Endothelial cell of umbilical vein (primary cell): ENCODE measurements at regions not wholly inside any gene's neighbourhood (a gene's known extent, or its start where the extent isn't known, plus 50 kb on each side); places are given as distances from the start of the nearest gene placed in this dataset.
A peak's percentile ranks its signal among the peaks of the same experiment; 100 is the strongest.

Source experiments
- BruUV-seq: library from RNA; stranded (reverse); fragments of 400-500 nt; replicated peaks from 2 replicates; lab custom pipeline; 2021; lab: Mats Ljungman, UMichigan
- CTCF ChIA-PET: fragments of 300-600, 350-600 bp; sonication (Branson Sonifier 250); formaldehyde crosslinking; loops from one replicate; lab custom pipeline; 2021; ENCODE audit warnings: antibody characterized with exemption, inconsistent platforms; lab: Charles Lee
- POLR2A ChIA-PET: fragments of 300-600, 350-600 bp; sonication (Branson Sonifier 250); formaldehyde crosslinking; loops from one replicate; lab custom pipeline; 2021; ENCODE audit warnings: antibody characterized with exemption, inconsistent platforms; lab: Charles Lee
- DNase-seq: peaks from one replicate; pipeline ENCODE4 v3.0.0-alpha.2; 2011; ENCODE audit warnings: low read depth, low spot score
- FAIRE-seq: peaks from 2 replicates; lab custom pipeline; 2011; peaks lifted over from hg19 to GRCh38; lab: Jason Lieb, UNC
- H2AFZ ChIP-seq: 2 replicates; pipeline ENCODE4 v1.6.0; 2012; ENCODE audit warnings: low read depth, low read length, control low read depth, inconsistent platforms
- H3K27ac ChIP-seq: 2 replicates; pipeline ENCODE4 v1.5.1; 2011; ENCODE audit warnings: low read depth, mild to moderate bottlenecking, control low read depth, low read length, moderate library complexity; ENCODE audit not compliant: insufficient read depth
- H3K27me3 ChIP-seq, 2 experiments: 2 replicates each; pipeline versions ENCODE4 v1.6.0 to v1.6.1; 2011; ENCODE audit warnings: low read length in 2 of 2, mixed read lengths in 1 of 2; ENCODE audit not compliant: control insufficient read depth in 2 of 2, insufficient read depth in 2 of 2
- H3K36me3 ChIP-seq, 2 experiments: 2 replicates in 1 of 2; 3 replicates in 1 of 2; pipeline ENCODE4 v1.5.1; 2011; ENCODE audit warnings: low read length in 2 of 2, mild to moderate bottlenecking in 1 of 2, moderate library complexity in 1 of 2; ENCODE audit not compliant: control insufficient read depth in 2 of 2, insufficient read depth in 2 of 2; ENCODE audit errors: extremely low read depth in 1 of 2
- H3K4me1 ChIP-seq: 3 replicates; pipeline ENCODE4 v1.5.1; 2011; ENCODE audit warnings: mild to moderate bottlenecking, low read length; ENCODE audit not compliant: control insufficient read depth, insufficient read depth; ENCODE audit errors: extremely low read depth
- H3K4me2 ChIP-seq: 2 replicates; pipeline ENCODE4 v1.6.1; 2011; ENCODE audit warnings: low read length, control low read depth, mixed read lengths; ENCODE audit not compliant: insufficient read depth
- H3K4me3 ChIP-seq, 3 experiments: fragments of 200-600 bp in 1 of 3; sonication (generic), shearing (Covaris generic) in 1 of 3; replicated peaks in 1 of 3; 2 replicates each; pipeline ENCODE4 v1.5.1; 2011 to 2016; ENCODE audit warnings: control low read depth in 3 of 3, low read length in 3 of 3, mild to moderate bottlenecking in 2 of 3, inconsistent platforms in 1 of 3, low read depth in 1 of 3, moderate library complexity in 1 of 3; ENCODE audit not compliant: insufficient read depth in 1 of 3
- H3K79me2 ChIP-seq: 2 replicates; pipeline ENCODE4 v1.6.0; 2012; ENCODE audit warnings: low read length, inconsistent platforms; ENCODE audit not compliant: control insufficient read depth, insufficient read depth
- H3K9ac ChIP-seq: replicated peaks from 2 replicates; pipeline ENCODE3; 2011; ENCODE audit warnings: low read length, control low read depth; ENCODE audit not compliant: insufficient read depth; ENCODE audit errors: extremely low read depth
- H3K9me1 ChIP-seq: replicated peaks from 3 replicates; pipeline ENCODE4 v1.6.0; 2011; ENCODE audit warnings: mild to moderate bottlenecking, low read length; ENCODE audit not compliant: control insufficient read depth, insufficient read depth; ENCODE audit errors: extremely low read depth
- H3K9me3 ChIP-seq: replicated peaks from 2 replicates; pipeline ENCODE4 v1.5.1; 2012; ENCODE audit warnings: low read length, inconsistent platforms; ENCODE audit not compliant: control insufficient read depth, insufficient read depth
- H4K20me1 ChIP-seq: replicated peaks from 2 replicates; pipeline ENCODE3; 2011; ENCODE audit warnings: mild to moderate bottlenecking, low read length; ENCODE audit not compliant: control insufficient read depth, insufficient read depth; ENCODE audit errors: extremely low read depth
- GATA2 ChIP-seq: IDR thresholded peaks from 2 replicates; pipeline ENCODE4 v1.7.0; 2011; ENCODE audit warnings: low read depth, mild to moderate bottlenecking, moderate library complexity, mixed read lengths, low read length; ENCODE audit not compliant: insufficient read length, insufficient read depth
- POLR2AphosphoS5 ChIP-seq: IDR thresholded peaks from 2 replicates; pipeline ENCODE4 v1.6.1; 2012; ENCODE audit warnings: low read depth, mild to moderate bottlenecking, control low read depth, low read length, moderate library complexity; ENCODE audit not compliant: insufficient read depth
- dilution Hi-C: fragments of 300-500 bp; cut with MboI; formaldehyde crosslinking; loops from one replicate; pipeline ENCODE4 v1.15.0; 2019; ENCODE audit warnings: low sequenced_read_pairs; ENCODE audit not compliant: extremely low pct_ligation_motif_present
- intact Hi-C: fragments of 100-400 bp; cut with micrococcal nuclease; formaldehyde crosslinking; loops from one replicate; pipeline ENCODE4 v1.10.0; 2022

DNA sequence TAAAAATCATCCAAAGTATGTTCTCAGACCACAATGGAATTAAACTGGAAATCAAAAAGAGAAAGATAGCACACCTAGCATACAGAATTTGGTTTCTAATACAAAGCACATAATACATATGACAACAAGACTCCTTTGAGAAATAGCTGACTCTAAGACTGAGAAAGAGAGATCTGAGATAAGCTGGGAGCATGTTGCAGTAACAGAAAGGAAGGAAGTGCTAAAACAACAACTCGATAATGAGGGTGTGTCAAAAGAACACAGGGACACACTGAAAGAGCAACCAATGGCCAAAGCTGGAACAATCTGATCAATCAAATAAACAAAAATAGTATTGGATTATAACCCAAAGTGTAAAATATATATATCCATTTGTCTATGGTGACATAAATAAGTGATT is 586.6 kb downstream of the C4orf33 start:
- no peak overlapping the region for H3K9ac ChIP-seq
- FAIRE-seq (no peak), DNase-seq (peak; percentile 23)
- H2AFZ ChIP-seq = no peak overlapping the region
- dilution Hi-C loops (no loop called here), intact Hi-C loops (no loop called here)
- H3K27me3 ChIP-seq = no peaks in the 10 kb centered on the region
- no peaks in the 10 kb centered on the region for H4K20me1 ChIP-seq
- H3K79me2 ChIP-seq = no peaks in the 10 kb centered on the region
- H3K9me1 ChIP-seq = no peaks in the 10 kb centered on the region
- H3K4me2 ChIP-seq = no peak overlapping the region
- H3K4me1 ChIP-seq = no peaks in the 10 kb centered on the region
- H3K36me3 ChIP-seq = no peaks in the 10 kb centered on the region
- H3K4me3 ChIP-seq = no peak overlapping the region
- no peak overlapping the region for H3K27ac ChIP-seq
- BruUV-seq = no TSS peak
- ChIA-PET POLR2A (no interaction called here), CTCF (interaction anchor here (0.7 kb wide), 1 partner anchor 9 kb away, joined by 3 read pairs; no protein-coding TSS in a partner anchor)
- peak; percentile 59 for TF ChIP-seq GATA2
- no peak for TF ChIP-seq POLR2AphosphoS5
- H3K9me3 ChIP-seq = no peaks in the 10 kb centered on the region

DNA sequence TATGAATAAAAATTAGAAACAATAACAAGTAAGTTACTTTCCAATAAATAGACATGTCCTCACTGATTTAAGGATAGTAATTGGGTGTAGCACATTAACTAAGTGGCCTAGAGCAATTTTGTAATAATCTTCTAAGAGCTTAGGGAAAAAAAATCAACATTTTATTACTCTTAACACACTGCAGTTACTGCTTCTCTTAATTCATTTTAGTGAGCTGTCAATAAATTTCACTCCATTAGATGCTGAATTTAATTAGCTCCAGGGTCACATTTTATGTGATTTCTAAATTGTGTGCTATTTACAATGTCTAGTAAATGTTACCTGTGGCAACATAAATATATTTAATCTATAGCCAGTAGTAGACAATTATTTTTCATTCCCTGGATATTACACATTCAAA is 612.0 kb downstream of the C4orf33 start:
- dilution Hi-C loops = no loop called here
- no peaks in the 10 kb centered on the region for H3K27me3 ChIP-seq
- no peaks in the 10 kb centered on the region for H3K79me2 ChIP-seq
- no peaks in the 10 kb centered on the region for H3K9me3 ChIP-seq
- ChIA-PET CTCF (interaction anchor here (1.2 kb wide), 1 partner anchor 16 kb away, joined by 6 read pairs; no protein-coding TSS in a partner anchor), POLR2A (no interaction called here)
- intact Hi-C loops = no loop called here
- BruUV-seq = no TSS peak
- H3K27ac ChIP-seq = no peak overlapping the region
- H4K20me1 ChIP-seq = no peaks in the 10 kb centered on the region
- no peak for TF ChIP-seq GATA2
- H3K4me3 ChIP-seq = no peak overlapping the region
- H2AFZ ChIP-seq = no peak overlapping the region
- no peak for FAIRE-seq
- H3K4me1 ChIP-seq = no peaks in the 10 kb centered on the region
- no peaks in the 10 kb centered on the region for H3K36me3 ChIP-seq
- no peaks in the 10 kb centered on the region for H3K9me1 ChIP-seq
- H3K9ac ChIP-seq = no peak overlapping the region
- no peak overlapping the region for H3K4me2 ChIP-seq
- no peak for DNase-seq
